Heart left ventricle (tissue), 16 donors: ENCODE measurements at regions not wholly inside any gene's neighbourhood (a gene's known extent, or its start where the extent isn't known, plus 50 kb on each side); places are given as distances from the start of the nearest gene placed in this dataset.

ENCODE experiments used
- ATAC-seq, 4 donors: fragments of 200-7000 bp; cut with Tn5 transposase; one replicate each; pipeline ENCODE4 v1.9.1; 2020 to 2022; ENCODE audit warnings: moderate library complexity in 4 of 4, mild to moderate bottlenecking in 3 of 4, moderate number of reproducible peaks in 1 of 4
- DNase-seq, 5 donors: peaks; one replicate each; pipeline ENCODE4 v3.0.0-alpha.2; 2020
- H3K27ac ChIP-seq, 12 donors: fragments of 200-600 bp; sonication (generic) in 4 of 12; one replicate each; pipeline versions ENCODE4 v1.5.0 to v1.8.0; 2016 to 2022; ENCODE audit warnings: mild to moderate bottlenecking in 2 of 12
- H3K27me3 ChIP-seq, 9 donors: fragments of 200-600 bp; sonication (generic) in 2 of 9; one replicate each; pipeline versions ENCODE4 v1.5.1 to v1.8.0; 2016 to 2022; ENCODE audit warnings: mild to moderate bottlenecking in 3 of 9
- H3K36me3 ChIP-seq, 9 donors: fragments of 200-600 bp; sonication (generic) in 2 of 9; one replicate each; pipeline versions ENCODE4 v1.5.0 to v1.8.0; 2018 to 2022; ENCODE audit warnings: mild to moderate bottlenecking in 2 of 9
- H3K4me1 ChIP-seq, 12 donors: fragments of 200-600 bp; sonication (generic) in 4 of 12; one replicate each; pipeline versions ENCODE4 v1.5.0 to v1.8.0; 2016 to 2022; ENCODE audit warnings: mild to moderate bottlenecking in 3 of 12
- H3K4me3 ChIP-seq, 12 donors: fragments of 200-600 bp; sonication (generic) in 4 of 12; one replicate each; pipeline versions ENCODE4 v1.5.0 to v1.8.0; 2017 to 2022; ENCODE audit warnings: mild to moderate bottlenecking in 9 of 12, moderate library complexity in 4 of 12
- H3K9me3 ChIP-seq, 12 donors: fragments of 200-600 bp; sonication (generic) in 4 of 12; one replicate each; pipeline versions ENCODE4 v1.5.0 to v1.8.0; 2016 to 2022; ENCODE audit warnings: mild to moderate bottlenecking in 1 of 12
- CTCF ChIP-seq, 12 donors: fragments of 200-600 bp; sonication (generic) in 4 of 12; IDR thresholded peaks; one replicate each; pipeline versions ENCODE4 v1.5.0 to v1.8.0; 2018 to 2022; ENCODE audit warnings: antibody characterized with exemption in 12 of 12, mild to moderate bottlenecking in 5 of 12
- POLR2A ChIP-seq, 2 donors: fragments of 450-650 bp; IDR thresholded peaks; one replicate each; pipeline ENCODE4 v1.6.1; 2017; ENCODE audit warnings: antibody characterized with exemption in 2 of 2, mild to moderate bottlenecking in 2 of 2, moderate library complexity in 2 of 2
- WGBS, 4 donors: extraction: QIAGEN DNeasy Blood & Tissue Kit in 2 of 4; methylation state at CpG; one replicate each; pipeline versions ENCODE4 v1.1.5 to v1.1.7; 2013 to 2018; 5-methylcytosine and 5-hydroxymethylcytosine counted together
- intact Hi-C, 10 donors: fragments of 100-400 bp; cut with DNase I; formaldehyde crosslinking; loops; one replicate each; pipeline versions ENCODE4 v1.11.1 to v1.14.2; 2022
- donor health status: ischemic (EF 13 %, LVEDD 7.1; RV severe dilation, severe dysfunction).
- donor health status: healthy with polysubstance abuse.
- donor health status: DM: no; HTN: yes; CAD: no.
- donor health status: DM: no; HTN: no; CAD: no.
- donor health status: ischemic (EF 25% LVEDD 6.9; RV normal size, moderate dysfunction).
- donor health status: ischemic (EF 25% LVEDD 5.7; RV mildly dilated, moderate dysfunction).
- donor health status: healthy.
- donor health status: DM: yes; HTN: yes; CAD: no.
- donor health status: ischemic (EF 35%, LVEDD 5.7; RV mildly dilated, moderate dysfunction).
- donor health status: nonischemic (EF 11% LVEDD 7.7; RV severe dilation, severe dysfunction).
- donor health status: DM: yes; HTN: yes; CAD: no.
- donor health status: PGD.
- donor health status: ischemic (EF 29% LVEDD 5.4; RV normal size, mild dysfunction).
- donor health status: nonischemic (EF 23%, LVEDD 6.1; RV moderate dilation, normal function).

GRCh38 chr3:162847511-162847910 is 1350.9 kb downstream of the OTOL1 start:
- Histone ChIP-seq H3K4me1 (no peaks in the 10 kb centered on the region), H3K36me3 (no peaks in the 10 kb centered on the region), H3K27ac (no peak overlapping the region), H3K9me3 (no peaks in the 10 kb centered on the region), H3K4me3 (no peak overlapping the region), H3K27me3 (no peaks in the 10 kb centered on the region)
- no peak for TF ChIP-seq POLR2A (IDR thresholded peaks at IDR 0.05)
- TF ChIP-seq CTCF (IDR thresholded peaks at IDR 0.05) = peak in 1 of 12 donors; percentile 29
- ATAC-seq (no peak), DNase-seq (no peak)
- intact Hi-C loops = no loop called here

GRCh38 chr3:162863579-162863978 is 1367.0 kb downstream of the OTOL1 start:
- WGBS, 4 donors = 92 to 94% methylated on average over 1 of the region's 1 CpG; no CpG with 5 or more reads in 2 of the 4 donors
- H3K4me1 ChIP-seq = no peaks in the 10 kb centered on the region
- no peak for TF ChIP-seq CTCF (IDR thresholded peaks at IDR 0.05)
- TF ChIP-seq POLR2A (IDR thresholded peaks at IDR 0.05) = no peak
- no peak for DNase-seq
- H3K27ac ChIP-seq = no peak overlapping the region
- no peak for ATAC-seq
- no peak overlapping the region for H3K4me3 ChIP-seq
- no peaks in the 10 kb centered on the region for H3K27me3 ChIP-seq
- peaks cover 0 to 11% (median 0%) of the 10 kb centered on the region in 12 donors for H3K9me3 ChIP-seq
- intact Hi-C loops = no loop called here
- no peaks in the 10 kb centered on the region for H3K36me3 ChIP-seq

GRCh38 chr3:162865466-162865865 is 1368.9 kb downstream of the OTOL1 start:
- H3K36me3 ChIP-seq = no peaks in the 10 kb centered on the region
- TF ChIP-seq POLR2A (IDR thresholded peaks at IDR 0.05) (no peak), CTCF (IDR thresholded peaks at IDR 0.05) (no peak)
- H3K4me3 ChIP-seq = no peak overlapping the region
- WGBS, 4 donors = 15 to 40% methylated on average over 1 of the region's 1 CpG; no CpG with 5 or more reads in 2 of the 4 donors
- no peak overlapping the region for H3K27ac ChIP-seq
- DNase-seq (no peak), ATAC-seq (no peak)
- no peaks in the 10 kb centered on the region for H3K27me3 ChIP-seq
- peaks cover 0 to 10% (median 0%) of the 10 kb centered on the region in 12 donors for H3K9me3 ChIP-seq
- intact Hi-C loops = no loop called here
- H3K4me1 ChIP-seq = no peaks in the 10 kb centered on the region

- Histone ChIP-seq H3K4me3 (no peak overlapping the region), H3K9me3 (no peaks in the 10 kb centered on the region), H3K36me3 (no peaks in the 10 kb centered on the region), H3K27me3 (no peaks in the 10 kb centered on the region), H3K27ac (no peak overlapping the region), H3K4me1 (no peaks in the 10 kb centered on the region)
- DNase-seq (no peak), ATAC-seq (no peak)
- WGBS, 4 donors = 92% methylated on average over 1 of the region's 1 CpG; no CpG with 5 or more reads in 2 of the 4 donors
- intact Hi-C loops = no loop called here
- no peak for TF ChIP-seq CTCF (IDR thresholded peaks at IDR 0.05)
- TF ChIP-seq POLR2A (IDR thresholded peaks at IDR 0.05) = no peak
These were observed 1382.5 kb downstream of the OTOL1 start for GRCh38 chr3:162879021-162879562.
